GM12878 (cell line): ENCODE measurements at regions not wholly inside any gene's neighbourhood (a gene's known extent, or its start where the extent isn't known, plus 50 kb on each side); places are given as distances from the start of the nearest gene placed in this dataset.

Experiments
- ATAC-seq: fragments of 200-7000 bp; cut with Tn5 transposase; 3 replicates; pipeline ENCODE4 v1.9.1; 2020; ENCODE audit warnings: mild to moderate bottlenecking, moderate library complexity
- BruUV-seq: library from RNA; stranded (reverse); fragments of 400-500 nt; replicated peaks from 2 replicates; lab custom pipeline; 2021; lab: Mats Ljungman, UMichigan
- CTCF ChIA-PET: fragments of 300-600 bp; sonication (Branson Sonifier 250); formaldehyde crosslinking; extraction: SDS; loops from one replicate; lab custom pipeline; 2021; ENCODE audit warnings: inconsistent platforms; lab: Yijun Ruan, JAX
- POLR2A ChIA-PET: fragments of 350-600 bp; formaldehyde crosslinking; extraction: SDS; loops from one replicate; lab custom pipeline; 2021; ENCODE audit warnings: inconsistent platforms; lab: Charles Lee
- RAD21 ChIA-PET: fragments of 300-600 bp; sonication (Branson Sonifier 250); formaldehyde crosslinking; loops from one replicate; lab custom pipeline; 2023; ENCODE audit warnings: antibody characterized with exemption; ENCODE audit not compliant: unreplicated experiment; lab: Charles Lee
- SMC1A ChIA-PET: fragments of 300-600 bp; sonication (Branson Sonifier 250); formaldehyde crosslinking; loops from one replicate; lab custom pipeline; 2023; ENCODE audit not compliant: unreplicated experiment, uncharacterized antibody; lab: Charles Lee
- DNase-seq: peaks from one replicate; pipeline ENCODE4 v3.0.0-alpha.2; 2011; ENCODE audit warnings: low read depth, low spot score
- FAIRE-seq: peaks from 3 replicates; lab custom pipeline; 2011; peaks lifted over from hg19 to GRCh38; lab: Jason Lieb, UNC
- H2AFZ ChIP-seq: 2 replicates; pipeline ENCODE4 v1.6.0; 2011; ENCODE audit warnings: low read depth, low read length, control low read depth; ENCODE audit not compliant: control insufficient read depth
- H3K27ac ChIP-seq: 2 replicates; pipeline ENCODE4 v1.5.1; 2011; ENCODE audit warnings: control low read depth; ENCODE audit not compliant: control insufficient read depth, insufficient read depth
- H3K27me3 ChIP-seq, 2 experiments: replicated peaks in 1 of 2; 2 replicates each; pipeline versions ENCODE4 v1.6.0 to v1.6.1; 2011; ENCODE audit warnings: low read length in 1 of 2; ENCODE audit not compliant: control insufficient read depth in 2 of 2, insufficient read depth in 2 of 2
- H3K36me3 ChIP-seq, 2 experiments: 2 replicates each; pipeline ENCODE4 v1.5.1; 2011; ENCODE audit warnings: low read length in 1 of 2; ENCODE audit not compliant: control insufficient read depth in 2 of 2, insufficient read depth in 2 of 2
- H3K4me1 ChIP-seq: 2 replicates; pipeline ENCODE4 v1.6.1; 2011; ENCODE audit warnings: mild to moderate bottlenecking, low read length, moderate library complexity, mixed read lengths; ENCODE audit not compliant: control insufficient read depth, insufficient read depth
- H3K4me2 ChIP-seq: 2 replicates; pipeline ENCODE4 v1.6.0; 2011; ENCODE audit warnings: control low read depth; ENCODE audit not compliant: control insufficient read depth, insufficient read depth
- H3K4me3 ChIP-seq: fragments of 200-600 bp; sonication (generic); 2 replicates; pipeline ENCODE4 v1.5.1; 2016
- H3K79me2 ChIP-seq: 2 replicates; pipeline ENCODE4 v1.6.0; 2011; ENCODE audit warnings: low read length; ENCODE audit not compliant: control insufficient read depth, insufficient read depth
- H3K9ac ChIP-seq: 2 replicates; pipeline ENCODE4 v1.8.0; 2011; ENCODE audit warnings: low read length, control low read depth, mixed read lengths; ENCODE audit not compliant: control insufficient read depth, insufficient read depth
- H3K9me3 ChIP-seq: replicated peaks from 3 replicates; pipeline ENCODE4 v1.5.1; 2011; ENCODE audit warnings: mild to moderate bottlenecking, low read length; ENCODE audit not compliant: control insufficient read depth, insufficient read depth
- H4K20me1 ChIP-seq: 2 replicates; pipeline ENCODE4 v1.6.0; 2011; ENCODE audit not compliant: control insufficient read depth, insufficient read depth
- BRCA1 ChIP-seq: IDR thresholded peaks from 2 replicates; pipeline ENCODE4 v1.6.1; 2011; ENCODE audit warnings: low read depth, low read length, improper control_type of control experiment
- EGR1 ChIP-seq, 2 experiments: IDR thresholded peaks; 1 replicate in 1 of 2; 2 replicates in 1 of 2; pipeline ENCODE4 v1.6.1; 2011 to 2012; ENCODE audit warnings: low read depth in 2 of 2, low read length in 2 of 2, borderline replicate concordance in 1 of 2, mild to moderate bottlenecking in 1 of 2, moderate library complexity in 1 of 2
- LARP7 ChIP-seq: fragments of 450-650 bp; IDR thresholded peaks from 2 replicates; pipeline ENCODE4 v1.6.1; 2017; ENCODE audit warnings: mild to moderate bottlenecking
- MYB ChIP-seq: fragments of 150-350 bp; IDR thresholded peaks from 2 replicates; pipeline ENCODE4 v1.6.1; 2014; ENCODE audit warnings: mild to moderate bottlenecking, low read depth, low read length, borderline replicate concordance
- NBN ChIP-seq: fragments of 450-650 bp; IDR thresholded peaks from 2 replicates; pipeline ENCODE4 v1.6.1; 2016
- POLR2AphosphoS2 ChIP-seq: IDR thresholded peaks from 2 replicates; pipeline ENCODE4 v1.6.1; 2011; ENCODE audit warnings: low read depth, mild to moderate bottlenecking, low read length, improper control_type of control experiment, moderate library complexity
- SRF ChIP-seq, 2 experiments: IDR thresholded peaks; 2 replicates each; pipeline ENCODE4 v1.6.1; 2011; ENCODE audit warnings: low read depth in 2 of 2, low read length in 2 of 2, mild to moderate bottlenecking in 1 of 2, moderate library complexity in 1 of 2
- TAF1 ChIP-seq: IDR thresholded peaks from 2 replicates; pipeline ENCODE4 v1.6.1; 2011; ENCODE audit warnings: mild to moderate bottlenecking, low read depth, low read length, borderline replicate concordance
- ZNF274 ChIP-seq: IDR thresholded peaks from one replicate; pipeline ENCODE4 v1.8.0; 2011; ENCODE audit not compliant: insufficient read length, insufficient read depth
- WGBS: methylation state at CpG from one replicate; pipeline ENCODE4 v1.1.6; 2016; ENCODE audit warnings: low lambda C conversion rate; ENCODE audit not compliant: insufficient replicate concordance, insufficient coverage; ENCODE audit errors: missing lambda C conversion rate; 5-methylcytosine and 5-hydroxymethylcytosine counted together
- in situ Hi-C: fragments of 300-500 bp; cut with MboI; formaldehyde crosslinking; loops from 9 replicates; pipeline ENCODE4 v1.14.3; 2018; ENCODE audit warnings: mixed read lengths
- intact Hi-C: fragments of 100-400 bp; cut with micrococcal nuclease; formaldehyde crosslinking; loops from one replicate; pipeline ENCODE4 v1.14.2; 2022; ENCODE audit not compliant: unreplicated experiment
- TF ChIP-seq, protein P1 (sequence below): fragments of 450-650 bp; IDR thresholded peaks from 2 replicates; pipeline ENCODE4 v1.6.1; 2017; ENCODE audit warnings: borderline replicate concordance
- TF ChIP-seq, protein P2 (sequence below): fragments of 450-650 bp; IDR thresholded peaks from 2 replicates; pipeline ENCODE4 v1.6.1; 2018; ENCODE audit warnings: borderline replicate concordance, mild to moderate bottlenecking; ENCODE audit not compliant: partially characterized antibody
- TF ChIP-seq, protein P3 (sequence below): fragments of 450-650 bp; IDR thresholded peaks from 2 replicates; pipeline ENCODE4 v1.6.1; 2016; ENCODE audit warnings: mild to moderate bottlenecking, moderate library complexity, borderline replicate concordance

- Histone ChIP-seq H3K4me2 (no peak overlapping the region), H3K79me2 (no peaks in the 10 kb centered on the region), H3K36me3 (no peaks in the 10 kb centered on the region), H3K27me3 (no peaks in the 10 kb centered on the region), H3K9me3 (no peaks in the 10 kb centered on the region), H2AFZ (no peak overlapping the region), H3K9ac (no peak overlapping the region), H3K4me1 (no peaks in the 10 kb centered on the region), H4K20me1 (no peaks in the 10 kb centered on the region), H3K27ac (no peak overlapping the region), H3K4me3 (no peak overlapping the region)
- RAD21 ChIA-PET = no interaction called here
- POLR2A ChIA-PET = no interaction called here
- 40% methylated on average over 3 of the region's 3 CpGs for WGBS
- FAIRE-seq (no peak), DNase-seq (no peak), ATAC-seq (no peak)
- CTCF ChIA-PET = interaction anchor here (1.3 kb wide), 1 partner anchor 11 kb away, joined by 3 read pairs; no protein-coding TSS in a partner anchor
- BruUV-seq = no TSS peak
- in situ Hi-C loops (no loop called here), intact Hi-C loops (loop anchor here (10.0 kb wide), 1 partner anchor 225 kb away; no protein-coding TSS in a partner anchor)
- TF ChIP-seq ZNF274 (no peak), BRCA1 (no peak), MYB (no peak), EGR1 (IDR thresholded peaks at IDR 0.05; ENCODE audit: borderline replicate concordance in 1 of 2, low read depth in 2 of 2, low read length in 2 of 2) (no peak), LARP7 (no peak), TAF1 (no peak), NBN (no peak), POLR2AphosphoS2 (no peak), SRF (IDR thresholded peaks at IDR 0.05; ENCODE audit: low read depth in 2 of 2, low read length in 2 of 2) (no peak)
- TF ChIP-seq, protein P1, sequence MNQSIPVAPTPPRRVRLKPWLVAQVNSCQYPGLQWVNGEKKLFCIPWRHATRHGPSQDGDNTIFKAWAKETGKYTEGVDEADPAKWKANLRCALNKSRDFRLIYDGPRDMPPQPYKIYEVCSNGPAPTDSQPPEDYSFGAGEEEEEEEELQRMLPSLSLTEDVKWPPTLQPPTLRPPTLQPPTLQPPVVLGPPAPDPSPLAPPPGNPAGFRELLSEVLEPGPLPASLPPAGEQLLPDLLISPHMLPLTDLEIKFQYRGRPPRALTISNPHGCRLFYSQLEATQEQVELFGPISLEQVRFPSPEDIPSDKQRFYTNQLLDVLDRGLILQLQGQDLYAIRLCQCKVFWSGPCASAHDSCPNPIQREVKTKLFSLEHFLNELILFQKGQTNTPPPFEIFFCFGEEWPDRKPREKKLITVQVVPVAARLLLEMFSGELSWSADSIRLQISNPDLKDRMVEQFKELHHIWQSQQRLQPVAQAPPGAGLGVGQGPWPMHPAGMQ = no peak
- TF ChIP-seq, protein P2, sequence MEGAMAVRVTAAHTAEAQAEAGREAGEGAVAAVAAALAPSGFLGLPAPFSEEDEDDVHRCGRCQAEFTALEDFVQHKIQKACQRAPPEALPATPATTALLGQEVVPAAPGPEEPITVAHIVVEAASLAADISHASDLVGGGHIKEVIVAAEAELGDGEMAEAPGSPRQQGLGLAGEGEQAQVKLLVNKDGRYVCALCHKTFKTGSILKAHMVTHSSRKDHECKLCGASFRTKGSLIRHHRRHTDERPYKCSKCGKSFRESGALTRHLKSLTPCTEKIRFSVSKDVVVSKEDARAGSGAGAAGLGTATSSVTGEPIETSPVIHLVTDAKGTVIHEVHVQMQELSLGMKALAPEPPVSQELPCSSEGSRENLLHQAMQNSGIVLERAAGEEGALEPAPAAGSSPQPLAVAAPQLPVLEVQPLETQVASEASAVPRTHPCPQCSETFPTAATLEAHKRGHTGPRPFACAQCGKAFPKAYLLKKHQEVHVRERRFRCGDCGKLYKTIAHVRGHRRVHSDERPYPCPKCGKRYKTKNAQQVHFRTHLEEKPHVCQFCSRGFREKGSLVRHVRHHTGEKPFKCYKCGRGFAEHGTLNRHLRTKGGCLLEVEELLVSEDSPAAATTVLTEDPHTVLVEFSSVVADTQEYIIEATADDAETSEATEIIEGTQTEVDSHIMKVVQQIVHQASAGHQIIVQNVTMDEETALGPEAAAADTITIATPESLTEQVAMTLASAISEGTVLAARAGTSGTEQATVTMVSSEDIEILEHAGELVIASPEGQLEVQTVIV = no peak
- TF ChIP-seq, protein P3, sequence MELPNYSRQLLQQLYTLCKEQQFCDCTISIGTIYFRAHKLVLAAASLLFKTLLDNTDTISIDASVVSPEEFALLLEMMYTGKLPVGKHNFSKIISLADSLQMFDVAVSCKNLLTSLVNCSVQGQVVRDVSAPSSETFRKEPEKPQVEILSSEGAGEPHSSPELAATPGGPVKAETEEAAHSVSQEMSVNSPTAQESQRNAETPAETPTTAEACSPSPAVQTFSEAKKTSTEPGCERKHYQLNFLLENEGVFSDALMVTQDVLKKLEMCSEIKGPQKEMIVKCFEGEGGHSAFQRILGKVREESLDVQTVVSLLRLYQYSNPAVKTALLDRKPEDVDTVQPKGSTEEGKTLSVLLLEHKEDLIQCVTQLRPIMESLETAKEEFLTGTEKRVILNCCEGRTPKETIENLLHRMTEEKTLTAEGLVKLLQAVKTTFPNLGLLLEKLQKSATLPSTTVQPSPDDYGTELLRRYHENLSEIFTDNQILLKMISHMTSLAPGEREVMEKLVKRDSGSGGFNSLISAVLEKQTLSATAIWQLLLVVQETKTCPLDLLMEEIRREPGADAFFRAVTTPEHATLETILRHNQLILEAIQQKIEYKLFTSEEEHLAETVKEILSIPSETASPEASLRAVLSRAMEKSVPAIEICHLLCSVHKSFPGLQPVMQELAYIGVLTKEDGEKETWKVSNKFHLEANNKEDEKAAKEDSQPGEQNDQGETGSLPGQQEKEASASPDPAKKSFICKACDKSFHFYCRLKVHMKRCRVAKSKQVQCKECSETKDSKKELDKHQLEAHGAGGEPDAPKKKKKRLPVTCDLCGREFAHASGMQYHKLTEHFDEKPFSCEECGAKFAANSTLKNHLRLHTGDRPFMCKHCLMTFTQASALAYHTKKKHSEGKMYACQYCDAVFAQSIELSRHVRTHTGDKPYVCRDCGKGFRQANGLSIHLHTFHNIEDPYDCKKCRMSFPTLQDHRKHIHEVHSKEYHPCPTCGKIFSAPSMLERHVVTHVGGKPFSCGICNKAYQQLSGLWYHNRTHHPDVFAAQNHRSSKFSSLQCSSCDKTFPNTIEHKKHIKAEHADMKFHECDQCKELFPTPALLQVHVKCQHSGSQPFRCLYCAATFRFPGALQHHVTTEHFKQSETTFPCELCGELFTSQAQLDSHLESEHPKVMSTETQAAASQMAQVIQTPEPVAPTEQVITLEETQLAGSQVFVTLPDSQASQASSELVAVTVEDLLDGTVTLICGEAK = no peak
- SMC1A ChIA-PET = no interaction called here
These were observed 877.9 kb downstream of the KCNMA1 start for GRCh38 chr10:76759681-76760080.
